ENCODE measurements at regions not wholly inside any gene's neighbourhood (a gene's known extent, or its start where the extent isn't known, plus 50 kb on each side); places are given as distances from the start of the nearest gene placed in this dataset.

DNA sequence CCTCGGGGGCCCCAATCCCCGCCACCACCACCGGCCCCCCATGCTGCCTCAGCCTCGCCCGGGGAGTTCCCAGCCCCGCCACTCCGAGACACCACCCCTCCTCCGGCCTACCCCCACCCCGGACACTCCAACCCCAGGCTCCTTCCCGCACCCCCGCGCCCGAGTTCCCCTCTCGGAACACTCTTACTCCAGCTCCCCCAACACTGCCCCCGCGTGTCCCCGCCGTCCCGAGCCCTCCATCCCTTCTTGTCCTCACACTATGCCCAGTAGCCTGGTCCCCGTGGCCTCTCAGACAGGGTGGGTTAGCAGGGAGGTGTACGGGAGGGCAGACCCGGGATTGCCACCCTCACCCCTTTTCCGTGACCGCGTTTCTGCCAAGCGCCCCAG is 276.1 kb downstream of the BCOR start:
- H3K4me1 ChIP-seq (replicated peaks), result peaks cover 15% of the 10 kb centered on the region
- H3K27me3 ChIP-seq (replicated peaks), result no peaks in the 10 kb centered on the region
- H3K9me3 ChIP-seq (replicated peaks), result no peaks in the 10 kb centered on the region
- no peaks in the 10 kb centered on the region for H3K36me3 ChIP-seq
- peak overlapping the region; percentile 34; the same call in 1 of the 2 replicates for H3K27ac ChIP-seq
- DNase-seq (ENCODE audit: low read depth in 1 of 2, low spot score in 2 of 2), result no peak
- peak overlapping the region; percentile 41 for H3K4me3 ChIP-seq

DNA sequence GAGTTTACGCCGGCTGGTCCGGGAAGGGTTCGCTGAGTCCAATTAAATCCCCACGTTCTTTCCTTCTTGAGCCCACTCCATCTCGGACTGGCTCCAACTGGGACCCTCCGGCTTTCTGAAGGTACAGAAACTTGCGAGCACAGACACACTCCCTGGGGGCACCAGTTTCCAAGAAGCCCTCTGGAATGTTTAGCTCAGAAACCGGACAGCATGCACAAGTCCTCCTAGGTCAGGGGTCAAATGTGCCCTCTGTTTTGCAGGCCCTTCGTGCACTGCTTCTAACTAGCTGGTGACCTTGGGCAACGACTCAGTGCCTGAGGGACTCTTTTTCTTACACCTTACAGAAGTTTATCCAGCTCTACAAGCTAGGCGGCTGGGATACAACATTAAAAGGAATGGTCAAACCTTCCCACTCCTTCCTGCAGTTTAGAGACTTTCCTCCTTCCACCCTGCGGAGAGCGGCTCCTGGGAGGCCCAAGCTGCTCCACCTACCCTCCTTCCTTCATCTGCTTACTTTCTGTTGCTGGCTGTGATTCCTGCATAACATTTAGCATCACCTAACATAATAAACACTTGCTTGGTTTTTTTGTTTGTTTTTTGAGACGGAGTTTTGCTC is 275.5 kb downstream of the BCOR start:
- no peak overlapping the region for H3K27ac ChIP-seq
- no peaks in the 10 kb centered on the region for H3K36me3 ChIP-seq
- H3K27me3 ChIP-seq (replicated peaks), result no peaks in the 10 kb centered on the region
- H3K4me1 ChIP-seq (replicated peaks), result peaks cover 10% of the 10 kb centered on the region
- no peak for DNase-seq (ENCODE audit: low read depth in 1 of 2, low spot score in 2 of 2)
- no peaks in the 10 kb centered on the region for H3K9me3 ChIP-seq (replicated peaks)
- H3K4me3 ChIP-seq, result no peak overlapping the region

DNA sequence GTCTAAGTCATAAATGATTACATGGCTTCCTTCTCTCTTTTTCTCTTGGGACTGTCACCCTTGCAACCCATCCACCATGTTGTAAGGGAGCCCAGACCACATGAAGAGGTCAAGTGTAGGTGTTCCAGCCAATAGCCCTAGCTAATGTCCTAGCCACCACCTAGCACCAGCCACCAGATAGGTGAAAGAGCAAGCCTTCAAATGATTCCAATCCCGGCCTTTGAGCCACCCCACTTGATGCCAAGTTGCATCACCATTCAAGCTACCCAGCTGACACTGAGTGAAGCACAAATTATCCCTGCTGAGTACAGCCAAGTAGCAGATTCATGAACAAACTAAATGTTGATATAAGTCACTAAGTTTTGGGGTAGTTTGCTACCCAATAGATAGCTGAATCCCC is 274.3 kb downstream of the BCOR start:
- H3K4me3 ChIP-seq, result no peak overlapping the region
- no peaks in the 10 kb centered on the region for H3K27me3 ChIP-seq (replicated peaks)
- no peaks in the 10 kb centered on the region for H3K36me3 ChIP-seq
- H3K9me3 ChIP-seq (replicated peaks), result no peaks in the 10 kb centered on the region
- no peak overlapping the region for H3K27ac ChIP-seq
- no peak for DNase-seq (ENCODE audit: low read depth in 1 of 2, low spot score in 2 of 2)
- H3K4me1 ChIP-seq (replicated peaks), result no peaks in the 10 kb centered on the region; the same call in 1 of the 2 replicates

DNA sequence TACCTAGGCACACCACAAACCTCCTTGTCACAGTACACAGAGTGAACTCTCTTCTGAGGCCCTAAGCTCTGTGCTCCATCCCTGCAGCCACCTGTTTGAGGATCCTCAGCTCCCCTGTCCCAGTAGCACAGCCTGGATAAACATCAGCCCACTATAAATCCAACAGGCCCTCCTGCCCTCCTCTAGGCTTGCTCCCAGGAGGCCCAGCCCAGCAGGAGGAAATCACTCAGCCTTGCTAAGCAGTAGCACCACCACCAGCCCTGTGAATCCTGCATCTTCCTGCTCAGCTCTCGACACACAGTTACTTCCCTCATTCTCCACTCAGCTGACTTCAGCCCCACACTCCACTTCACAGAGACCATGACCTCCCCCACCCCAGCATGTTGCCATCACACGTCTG is 273.9 kb downstream of the BCOR start:
- H3K9me3 ChIP-seq (replicated peaks), result no peaks in the 10 kb centered on the region
- no peak overlapping the region for H3K4me3 ChIP-seq
- H3K4me1 ChIP-seq (replicated peaks), result no peaks in the 10 kb centered on the region; the same call in 1 of the 2 replicates
- DNase-seq (ENCODE audit: low read depth in 1 of 2, low spot score in 2 of 2), result no peak
- no peak overlapping the region for H3K27ac ChIP-seq
- H3K27me3 ChIP-seq (replicated peaks), result no peaks in the 10 kb centered on the region
- H3K36me3 ChIP-seq, result no peaks in the 10 kb centered on the region

DNA sequence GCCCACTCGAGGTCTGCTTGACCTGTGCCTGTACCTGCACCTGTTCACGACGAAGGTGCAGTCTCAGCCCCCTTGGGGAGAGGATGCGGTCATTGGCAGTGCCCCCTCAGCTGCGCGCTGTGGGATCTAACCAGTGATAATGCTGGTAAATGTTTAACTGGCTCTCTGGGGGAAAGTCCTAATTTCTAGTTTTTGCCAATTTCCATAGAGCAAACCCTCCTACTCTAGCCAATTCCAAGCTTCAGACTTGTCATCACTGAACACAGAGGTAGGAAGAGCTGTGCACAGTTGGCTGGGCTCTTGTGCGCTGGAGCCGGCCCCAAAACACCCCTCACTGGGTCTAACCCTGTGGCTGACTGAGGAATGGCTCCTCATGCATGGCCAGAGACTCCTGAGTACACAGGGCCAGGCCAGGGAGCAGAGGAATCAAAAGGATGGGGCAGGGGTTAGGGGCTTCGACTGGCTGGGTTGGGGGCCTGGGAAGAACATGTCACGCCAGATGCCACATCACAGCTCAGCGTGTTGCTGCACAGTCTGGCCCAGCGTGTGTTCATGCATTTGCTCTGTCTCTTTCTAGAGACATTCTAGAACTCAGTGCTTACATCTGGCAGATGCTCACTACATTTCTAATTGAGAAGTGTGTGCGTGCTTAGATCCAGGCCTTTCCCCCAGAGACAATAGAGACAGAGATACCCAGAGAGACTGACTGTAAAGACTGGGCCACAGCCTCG is 270.8 kb downstream of the BCOR start:
- H3K9me3 ChIP-seq (replicated peaks), result no peaks in the 10 kb centered on the region
- DNase-seq (ENCODE audit: low read depth in 1 of 2, low spot score in 2 of 2), result no peak
- no peak overlapping the region for H3K4me3 ChIP-seq
- no peak overlapping the region for H3K27ac ChIP-seq
- no peaks in the 10 kb centered on the region for H3K27me3 ChIP-seq (replicated peaks)
- no peaks in the 10 kb centered on the region for H3K36me3 ChIP-seq
- no peaks in the 10 kb centered on the region for H3K4me1 ChIP-seq (replicated peaks)

DNA sequence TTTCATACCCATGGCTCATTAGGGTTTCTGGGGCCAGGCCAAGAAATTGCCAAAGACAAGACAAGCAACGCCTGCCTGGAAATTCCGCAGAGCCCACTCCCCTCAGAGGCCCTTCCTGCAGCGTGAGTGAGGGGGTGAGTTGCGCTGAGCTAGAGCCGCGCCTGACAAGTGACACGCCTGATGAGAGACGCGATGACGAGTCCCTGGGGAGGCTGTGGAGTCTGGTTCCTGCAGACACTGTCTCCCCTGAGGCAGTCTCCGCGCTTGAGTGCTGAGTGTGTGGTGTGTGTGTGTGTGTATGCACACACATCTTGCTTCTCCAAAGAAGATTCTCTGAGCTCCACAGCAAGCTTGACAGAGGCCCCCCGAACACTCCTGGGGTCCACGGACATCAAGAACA is 269.8 kb downstream of the BCOR start:
- Histone ChIP-seq H3K9me3 (replicated peaks) (no peaks in the 10 kb centered on the region), H3K4me3 (no peak overlapping the region), H3K27ac (no peak overlapping the region), H3K27me3 (replicated peaks) (no peaks in the 10 kb centered on the region), H3K4me1 (replicated peaks) (no peaks in the 10 kb centered on the region), H3K36me3 (no peaks in the 10 kb centered on the region)
- DNase-seq (ENCODE audit: low read depth in 1 of 2, low spot score in 2 of 2), result no peak

DNA sequence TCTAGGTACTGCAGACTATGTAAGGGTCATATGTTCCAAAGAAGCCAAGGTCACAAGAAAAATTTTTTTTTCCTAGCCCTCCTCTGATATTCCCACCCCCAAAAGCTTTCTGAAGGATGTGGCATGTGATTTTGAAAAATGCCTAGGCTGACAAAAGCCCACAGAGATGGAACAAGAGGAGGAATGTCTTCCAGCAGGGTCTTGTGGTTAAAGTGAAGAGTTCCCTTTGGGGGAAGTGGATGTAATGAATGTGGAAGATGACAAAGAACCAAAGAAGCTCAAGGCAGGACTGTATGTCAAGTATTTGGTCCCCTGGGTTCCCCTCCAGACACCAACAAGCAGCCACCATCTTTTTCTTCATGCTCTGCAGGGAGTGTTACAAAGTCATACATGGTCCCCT is 268.8 kb downstream of the BCOR start:
- no peak overlapping the region for H3K4me3 ChIP-seq

DNA sequence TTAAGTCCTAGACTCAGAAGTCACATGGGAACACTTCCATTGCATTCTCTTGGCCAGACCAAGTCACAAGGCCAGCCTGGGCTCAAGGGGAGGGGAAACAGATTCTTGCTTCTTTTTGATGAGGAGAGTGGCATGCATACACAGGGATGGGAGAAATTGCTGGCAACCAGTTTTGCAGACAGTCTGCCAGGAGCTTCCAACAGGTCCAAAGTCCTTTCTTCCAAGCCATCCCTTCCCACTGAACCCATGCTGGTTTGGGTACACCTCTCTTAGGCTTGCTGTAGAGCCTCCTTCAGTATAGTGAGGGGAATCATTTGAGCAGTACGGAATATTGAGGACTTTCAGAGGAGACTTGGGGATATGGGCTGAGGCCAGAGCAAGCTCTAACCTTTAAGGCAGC is 267.8 kb downstream of the BCOR start:
- Histone ChIP-seq H3K27me3 (replicated peaks) (no peaks in the 10 kb centered on the region), H3K27ac (no peak overlapping the region), H3K4me3 (no peak overlapping the region), H3K9me3 (replicated peaks) (no peaks in the 10 kb centered on the region), H3K36me3 (no peaks in the 10 kb centered on the region), H3K4me1 (replicated peaks) (no peaks in the 10 kb centered on the region)
- no peak for DNase-seq (ENCODE audit: low read depth in 1 of 2, low spot score in 2 of 2)

More for the DNA sequence above, 268.8 kb downstream of the BCOR start:
- Histone ChIP-seq H3K9me3 (replicated peaks) (no peaks in the 10 kb centered on the region), H3K4me1 (replicated peaks) (no peaks in the 10 kb centered on the region), H3K27me3 (replicated peaks) (no peaks in the 10 kb centered on the region), H3K36me3 (no peaks in the 10 kb centered on the region), H3K27ac (no peak overlapping the region)
- DNase-seq (ENCODE audit: low read depth in 1 of 2, low spot score in 2 of 2), result no peak

DNA sequence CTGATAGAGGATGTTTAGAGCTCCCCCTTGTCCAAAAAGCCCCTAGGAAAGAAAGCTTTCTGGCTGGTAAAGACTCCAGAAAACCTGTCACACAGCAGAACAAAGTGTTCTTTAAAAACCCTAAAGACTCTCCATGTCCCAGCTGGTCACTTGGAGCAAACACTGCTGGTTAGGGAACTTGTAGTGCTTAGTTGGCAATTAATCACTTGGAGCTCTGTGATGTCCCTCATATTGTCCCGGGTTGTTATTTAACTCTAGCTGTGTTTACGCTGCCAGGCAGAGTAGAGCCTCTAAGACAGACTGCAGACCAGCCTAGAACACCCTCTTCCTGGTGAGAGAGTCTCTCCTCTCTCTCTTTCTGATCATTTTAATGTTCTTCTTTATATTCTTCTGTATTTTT is 267.3 kb downstream of the BCOR start:
- DNase-seq (ENCODE audit: low read depth in 1 of 2, low spot score in 2 of 2), result no peak
- Histone ChIP-seq H3K27ac (no peak overlapping the region), H3K4me1 (replicated peaks) (no peaks in the 10 kb centered on the region), H3K4me3 (no peak overlapping the region), H3K9me3 (replicated peaks) (no peaks in the 10 kb centered on the region), H3K36me3 (no peaks in the 10 kb centered on the region), H3K27me3 (replicated peaks) (no peaks in the 10 kb centered on the region)

DNA sequence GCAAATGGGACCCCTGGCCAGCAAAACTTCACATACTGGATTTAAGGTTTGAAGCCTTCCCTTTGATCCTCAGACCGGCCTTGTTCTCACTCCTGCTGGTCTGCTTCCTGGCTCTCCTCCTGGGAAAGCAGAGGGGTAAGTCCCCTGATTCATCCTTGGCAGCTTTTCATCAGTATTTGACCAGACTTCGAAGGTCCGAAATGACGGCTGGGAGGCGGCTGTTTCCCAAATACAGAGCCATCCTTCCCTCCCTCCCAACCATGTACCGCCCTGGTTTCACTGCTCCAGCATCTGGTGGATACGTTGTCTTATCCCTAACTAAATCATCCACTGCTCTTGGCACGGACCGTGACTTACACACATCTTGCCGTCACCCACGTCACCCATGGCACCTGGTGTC is 265.5 kb downstream of the BCOR start:
- H3K4me1 ChIP-seq (replicated peaks), result no peaks in the 10 kb centered on the region
- no peaks in the 10 kb centered on the region for H3K36me3 ChIP-seq
- H3K27ac ChIP-seq, result no peak overlapping the region
- no peak overlapping the region for H3K4me3 ChIP-seq
- no peak for DNase-seq (ENCODE audit: low read depth in 1 of 2, low spot score in 2 of 2)
- H3K27me3 ChIP-seq (replicated peaks), result no peaks in the 10 kb centered on the region
- no peaks in the 10 kb centered on the region for H3K9me3 ChIP-seq (replicated peaks)

DNA sequence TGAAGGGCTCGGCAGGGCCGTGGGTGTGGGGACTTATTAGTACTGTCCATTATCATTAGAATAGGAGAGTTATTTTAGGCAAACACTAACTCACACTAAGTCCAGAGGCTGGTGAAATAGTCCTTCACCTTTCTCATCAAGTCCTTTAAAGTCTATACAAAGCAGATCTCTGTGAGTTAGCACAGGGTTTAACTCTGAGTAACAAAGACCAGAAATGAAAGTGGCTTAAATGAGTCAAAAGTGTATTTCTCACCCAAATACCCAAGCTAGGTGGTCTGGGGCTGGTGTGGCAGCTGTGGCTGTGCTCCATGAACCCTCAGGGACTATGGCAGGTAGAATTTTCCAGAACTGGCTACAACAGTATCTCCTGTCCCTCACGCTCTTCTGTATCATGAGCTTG is 263.2 kb downstream of the BCOR start:
- no peak overlapping the region for H3K4me3 ChIP-seq
- H3K27ac ChIP-seq, result no peak overlapping the region
- no peaks in the 10 kb centered on the region for H3K9me3 ChIP-seq (replicated peaks)
- H3K4me1 ChIP-seq (replicated peaks), result no peaks in the 10 kb centered on the region
- H3K36me3 ChIP-seq, result no peaks in the 10 kb centered on the region
- DNase-seq (ENCODE audit: low read depth in 1 of 2, low spot score in 2 of 2), result no peak
- H3K27me3 ChIP-seq (replicated peaks), result no peaks in the 10 kb centered on the region

DNA sequence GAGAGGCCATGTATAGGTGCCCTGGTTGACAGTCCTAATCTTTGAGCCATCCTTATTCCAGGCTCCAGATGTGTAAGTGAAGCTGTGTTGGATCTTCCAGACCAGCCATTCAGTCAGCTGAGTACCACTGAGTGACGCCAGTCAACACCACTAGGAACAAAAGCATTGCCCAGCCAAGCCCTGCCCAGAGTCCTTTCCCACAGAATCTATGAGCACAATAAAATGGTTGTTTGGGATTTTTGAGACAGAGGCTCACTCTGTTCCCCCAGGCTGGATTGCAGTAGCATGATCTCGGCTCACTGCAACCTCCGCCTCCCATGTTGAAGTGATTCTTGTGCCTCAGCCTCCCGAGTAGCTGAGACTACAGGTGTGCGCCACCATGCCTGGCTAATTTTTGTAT is 262.5 kb downstream of the BCOR start:
- Histone ChIP-seq H3K9me3 (replicated peaks) (no peaks in the 10 kb centered on the region), H3K36me3 (no peaks in the 10 kb centered on the region), H3K27ac (no peak overlapping the region), H3K4me3 (no peak overlapping the region), H3K4me1 (replicated peaks) (no peaks in the 10 kb centered on the region), H3K27me3 (replicated peaks) (no peaks in the 10 kb centered on the region)
- DNase-seq (ENCODE audit: low read depth in 1 of 2, low spot score in 2 of 2), result no peak

DNA sequence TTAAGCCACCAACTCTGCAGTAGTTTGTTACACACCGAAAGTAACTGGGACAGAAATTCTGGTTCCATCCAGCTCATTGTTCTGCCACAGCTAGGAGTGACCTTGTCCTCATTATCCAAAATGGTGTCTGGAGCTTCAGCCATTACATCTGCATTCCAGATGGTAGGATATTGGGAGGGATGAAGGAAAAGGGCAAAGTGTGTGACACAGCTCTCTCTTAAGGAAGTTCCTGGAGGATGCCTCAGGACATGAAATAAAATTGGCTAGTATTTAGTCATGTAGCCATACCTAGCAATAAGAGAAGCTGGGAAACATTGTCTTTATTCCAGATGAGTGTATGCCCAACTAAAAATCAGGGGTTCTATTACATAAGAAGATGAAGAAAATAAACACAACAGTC is 262.0 kb downstream of the BCOR start:
- no peak overlapping the region for H3K4me3 ChIP-seq
- H3K36me3 ChIP-seq, result no peaks in the 10 kb centered on the region
- no peaks in the 10 kb centered on the region for H3K27me3 ChIP-seq (replicated peaks)
- no peaks in the 10 kb centered on the region for H3K4me1 ChIP-seq (replicated peaks)
- DNase-seq (ENCODE audit: low read depth in 1 of 2, low spot score in 2 of 2), result no peak
- H3K9me3 ChIP-seq (replicated peaks), result no peaks in the 10 kb centered on the region
- H3K27ac ChIP-seq, result no peak overlapping the region

DNA sequence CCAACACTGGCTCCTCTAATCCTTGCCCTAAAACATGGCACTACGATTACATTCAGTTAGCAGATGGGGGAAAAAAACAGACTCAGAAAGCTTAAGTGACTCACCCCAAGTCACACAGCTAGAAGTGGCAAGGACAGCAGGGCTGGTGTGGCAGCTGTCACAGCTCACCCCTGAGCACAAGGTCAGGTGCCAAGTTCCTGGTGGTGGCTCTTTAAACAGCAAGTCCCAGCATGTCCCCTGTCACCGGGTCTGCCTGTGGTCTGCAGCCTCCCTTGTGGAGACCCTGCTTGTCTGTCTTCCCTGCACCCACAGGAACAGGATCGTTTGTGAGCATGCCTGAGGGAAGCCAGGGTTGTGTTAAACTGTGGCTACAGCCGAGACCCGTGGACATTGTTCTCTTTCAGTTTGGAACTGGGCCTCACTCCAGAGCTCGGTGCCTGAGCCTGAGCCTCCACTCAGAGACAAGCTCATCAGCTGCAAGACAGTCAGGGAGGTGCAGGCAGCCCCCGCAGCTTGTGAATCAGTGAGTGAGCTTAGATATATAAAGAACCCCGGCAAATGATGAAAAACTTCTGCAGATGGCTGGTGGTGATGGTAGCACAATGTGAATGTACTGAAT is 260.8 kb downstream of the BCOR start:
- Histone ChIP-seq H3K9me3 (replicated peaks) (no peaks in the 10 kb centered on the region), H3K4me1 (replicated peaks) (no peaks in the 10 kb centered on the region), H3K36me3 (no peaks in the 10 kb centered on the region), H3K4me3 (no peak overlapping the region), H3K27ac (no peak overlapping the region), H3K27me3 (replicated peaks) (no peaks in the 10 kb centered on the region)
- DNase-seq (ENCODE audit: low read depth in 1 of 2, low spot score in 2 of 2), result no peak

All from SJSA1 (cell line).